DOHH2 (cell line): ENCODE measurements at regions not wholly inside any gene's neighbourhood (a gene's known extent, or its start where the extent isn't known, plus 50 kb on each side); places are given as distances from the start of the nearest gene placed in this dataset.

ENCODE experiments used
- H3F3A ChIP-seq: fragments of 200-600 bp; sonication (generic), shearing (Covaris generic); 2 replicates; pipeline ENCODE4 v1.6.0; 2016; ENCODE audit warnings: antibody characterized with exemption, mild to moderate bottlenecking; ENCODE audit not compliant: control insufficient read depth, insufficient read depth
- H3K27ac ChIP-seq: fragments of 200-600 bp; sonication (generic); 2 replicates; pipeline ENCODE4 v1.5.1; 2014; ENCODE audit warnings: low read depth, mild to moderate bottlenecking, low read length, moderate library complexity
- H3K27me3 ChIP-seq: fragments of 200-600 bp; sonication (generic); 2 replicates; pipeline ENCODE4 v1.6.1; 2014; ENCODE audit warnings: mild to moderate bottlenecking, low read length, mixed read lengths; ENCODE audit not compliant: control insufficient read depth
- H3K36me3 ChIP-seq: fragments of 200-600 bp; sonication (generic); 2 replicates; pipeline ENCODE4 v1.6.1; 2014; ENCODE audit warnings: mild to moderate bottlenecking, low read length, moderate library complexity, mixed read lengths; ENCODE audit not compliant: control insufficient read depth
- H3K4me1 ChIP-seq: fragments of 200-600 bp; sonication (generic); 2 replicates; pipeline ENCODE4 v1.6.1; 2014; ENCODE audit warnings: mild to moderate bottlenecking, low read length, mixed read lengths; ENCODE audit not compliant: control insufficient read depth
- H3K4me2 ChIP-seq: fragments of 200-600 bp; sonication (generic); 2 replicates; pipeline ENCODE4 v1.6.0; 2014; ENCODE audit warnings: mild to moderate bottlenecking, low read length, moderate library complexity
- H3K4me3 ChIP-seq: fragments of 200-600 bp; sonication (generic); 2 replicates; pipeline ENCODE4 v1.5.1; 2014; ENCODE audit warnings: mild to moderate bottlenecking, low read length, mixed read lengths
- H3K79me2 ChIP-seq: fragments of 200-600 bp; sonication (generic); 2 replicates; pipeline ENCODE4 v1.6.1; 2014; ENCODE audit warnings: mild to moderate bottlenecking, low read length, mixed read lengths; ENCODE audit not compliant: control insufficient read depth
- H3K9me2 ChIP-seq: fragments of 200-600 bp; sonication (generic); replicated peaks from 2 replicates; pipeline ENCODE4 v1.6.1; 2014; ENCODE audit warnings: mild to moderate bottlenecking, low read length, mixed read lengths; ENCODE audit not compliant: control insufficient read depth
- H3K9me3 ChIP-seq: fragments of 200-600 bp; sonication (generic); 2 replicates; pipeline ENCODE4 v1.6.1; 2014; ENCODE audit warnings: antibody characterized with exemption, low read length, mixed read lengths; ENCODE audit not compliant: control insufficient read depth, insufficient read depth
- H4K20me1 ChIP-seq: fragments of 200-600 bp; sonication (generic); 2 replicates; pipeline ENCODE4 v1.6.0; 2014; ENCODE audit warnings: low read depth, mild to moderate bottlenecking, antibody characterized with exemption, low read length, moderate library complexity; ENCODE audit not compliant: control insufficient read depth, insufficient read depth
- CTCF ChIP-seq: fragments of 200-600 bp; sonication (generic); IDR thresholded peaks from one replicate; pipeline ENCODE4 v1.5.1; 2014; ENCODE audit warnings: antibody characterized with exemption, mild to moderate bottlenecking, low read depth, low read length; ENCODE audit not compliant: poor library complexity, severe bottlenecking
- EZH2phosphoT487 ChIP-seq: fragments of 200-600 bp; sonication (generic); IDR thresholded peaks from 2 replicates; pipeline ENCODE4 v1.6.1; 2017; ENCODE audit warnings: borderline replicate concordance, mild to moderate bottlenecking, antibody characterized with exemption, low read length, moderate library complexity, mixed read lengths

GRCh38 chr13:70386919-70387318 lies 278.7 kb upstream of the KLHL1 start:
- H3K4me2 ChIP-seq, result no peak overlapping the region
- no peak overlapping the region for H3K4me3 ChIP-seq
- H3K79me2 ChIP-seq, result no peaks in the 10 kb centered on the region
- H3K27ac ChIP-seq, result no peak overlapping the region
- TF ChIP-seq CTCF, result no peak
- TF ChIP-seq EZH2phosphoT487, result no peak
- no peaks in the 10 kb centered on the region for H3F3A ChIP-seq
- no peaks in the 10 kb centered on the region for H3K9me2 ChIP-seq
- no peaks in the 10 kb centered on the region for H3K4me1 ChIP-seq
- H3K9me3 ChIP-seq, result no peaks in the 10 kb centered on the region; the same call in 1 of the 2 replicates
- no peaks in the 10 kb centered on the region for H4K20me1 ChIP-seq
- H3K36me3 ChIP-seq, result no peaks in the 10 kb centered on the region
- no peaks in the 10 kb centered on the region for H3K27me3 ChIP-seq

- no peaks in the 10 kb centered on the region for H3K79me2 ChIP-seq
- H3K4me1 ChIP-seq, result no peaks in the 10 kb centered on the region
- no peaks in the 10 kb centered on the region for H3K36me3 ChIP-seq
- H4K20me1 ChIP-seq, result no peaks in the 10 kb centered on the region
- no peaks in the 10 kb centered on the region for H3K27me3 ChIP-seq
- H3K4me2 ChIP-seq, result no peak overlapping the region
- no peaks in the 10 kb centered on the region for H3F3A ChIP-seq
- no peak for TF ChIP-seq EZH2phosphoT487
- TF ChIP-seq CTCF, result no peak
- no peak overlapping the region for H3K4me3 ChIP-seq
- H3K27ac ChIP-seq, result no peak overlapping the region
- no peaks in the 10 kb centered on the region; the same call in 1 of the 2 replicates for H3K9me3 ChIP-seq
- H3K9me2 ChIP-seq, result no peaks in the 10 kb centered on the region
These were observed 277.6 kb upstream of the KLHL1 start for GRCh38 chr13:70385852-70386251.

DNA sequence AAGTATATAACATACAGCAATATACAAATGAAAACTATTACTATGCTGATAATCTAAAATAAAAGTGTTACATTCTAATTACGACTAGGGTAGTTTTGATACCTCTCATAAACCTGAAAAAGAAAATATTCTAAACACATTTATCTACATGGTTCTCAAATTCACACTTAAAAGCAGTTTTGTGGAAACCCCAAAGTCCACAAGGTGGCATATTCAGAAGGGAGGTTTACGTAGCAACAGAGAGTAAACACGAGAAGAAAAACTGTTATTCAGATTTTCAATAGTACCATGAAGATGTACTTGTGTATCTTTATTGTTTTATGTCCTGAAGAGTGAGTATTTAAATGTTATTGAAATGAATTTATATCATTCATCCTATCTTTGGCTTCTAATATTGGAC lies 275.9 kb upstream of the KLHL1 start:
- H3K79me2 ChIP-seq, result no peaks in the 10 kb centered on the region
- H3K36me3 ChIP-seq, result no peaks in the 10 kb centered on the region
- no peaks in the 10 kb centered on the region for H3K9me2 ChIP-seq
- no peak overlapping the region for H3K4me2 ChIP-seq
- no peak overlapping the region for H3K4me3 ChIP-seq
- no peaks in the 10 kb centered on the region for H3F3A ChIP-seq
- no peak overlapping the region for H3K27ac ChIP-seq
- no peak for TF ChIP-seq CTCF
- TF ChIP-seq EZH2phosphoT487, result no peak
- H3K9me3 ChIP-seq, result no peaks in the 10 kb centered on the region; the same call in 1 of the 2 replicates
- no peaks in the 10 kb centered on the region for H3K4me1 ChIP-seq
- no peaks in the 10 kb centered on the region for H4K20me1 ChIP-seq
- no peaks in the 10 kb centered on the region for H3K27me3 ChIP-seq
